Heart left ventricle (tissue), 13 donors: ENCODE measurements at regions not wholly inside any gene's neighbourhood (a gene's known extent, or its start where the extent isn't known, plus 50 kb on each side); places are given as distances from the start of the nearest gene placed in this dataset.

Experiments used
- CTCF ChIP-seq, 12 donors: fragments of 200-600 bp; sonication (generic) in 4 of 12; IDR thresholded peaks; one replicate each; pipeline versions ENCODE4 v1.5.0 to v1.8.0; 2018 to 2022; ENCODE audit warnings: antibody characterized with exemption in 12 of 12, mild to moderate bottlenecking in 5 of 12
- POLR2A ChIP-seq, 2 donors: fragments of 450-650 bp; IDR thresholded peaks; one replicate each; pipeline ENCODE4 v1.6.1; 2017; ENCODE audit warnings: antibody characterized with exemption in 2 of 2, mild to moderate bottlenecking in 2 of 2, moderate library complexity in 2 of 2
- donor health status: ischemic (EF 13 %, LVEDD 7.1; RV severe dilation, severe dysfunction).
- donor health status: DM: no; HTN: yes; CAD: no.
- donor health status: DM: no; HTN: no; CAD: no.
- donor health status: ischemic (EF 25% LVEDD 6.9; RV normal size, moderate dysfunction).
- donor health status: ischemic (EF 25% LVEDD 5.7; RV mildly dilated, moderate dysfunction).
- donor health status: ischemic (EF 35%, LVEDD 5.7; RV mildly dilated, moderate dysfunction).
- donor health status: nonischemic (EF 11% LVEDD 7.7; RV severe dilation, severe dysfunction).
- donor health status: DM: yes; HTN: yes; CAD: no.
- donor health status: PGD.
- donor health status: ischemic (EF 29% LVEDD 5.4; RV normal size, mild dysfunction).
- donor health status: nonischemic (EF 23%, LVEDD 6.1; RV moderate dilation, normal function).

DNA sequence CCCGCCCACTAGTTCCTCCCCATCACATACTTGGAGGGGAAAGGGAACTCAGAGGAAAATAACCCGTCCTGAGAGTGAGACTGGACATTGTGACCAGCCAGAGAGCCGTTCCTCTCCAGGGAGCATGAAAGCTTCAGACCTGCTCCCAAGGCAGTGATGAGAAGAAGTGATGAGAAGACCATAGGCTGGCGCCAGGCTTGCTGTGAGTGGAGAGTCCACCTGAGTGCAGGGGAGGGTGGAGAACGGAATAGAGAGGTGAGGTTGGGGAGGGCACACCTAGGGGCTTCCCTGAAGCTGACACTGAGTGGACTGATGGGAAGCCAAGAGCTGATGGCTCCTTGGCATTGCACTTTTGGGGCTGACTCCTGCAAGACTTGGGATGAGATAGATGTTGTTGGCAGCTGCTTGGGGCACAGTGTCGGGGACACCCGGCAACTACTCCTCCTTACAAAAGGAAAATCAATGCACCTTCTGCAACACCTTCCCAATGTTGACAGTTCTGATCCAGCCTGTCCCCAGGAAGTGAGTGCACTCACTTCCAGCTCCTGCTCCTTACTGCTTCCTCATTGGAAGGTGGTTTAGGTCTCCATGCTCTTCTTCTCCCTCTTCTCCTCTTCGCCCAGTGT lies 79.4 kb downstream of the EMX2 start:
- TF ChIP-seq CTCF (IDR thresholded peaks at IDR 0.05) (no peak), POLR2A (IDR thresholded peaks at IDR 0.05) (no peak)
